HG03095 (cell line): ENCODE measurements at regions not wholly inside any gene's neighbourhood (a gene's known extent, or its start where the extent isn't known, plus 50 kb on each side); places are given as distances from the start of the nearest gene placed in this dataset.
"Not testable (repeated sequence)": the region's sequence is repeated elsewhere in the genome, so short reads cannot be mapped to it uniquely, and the experiment has no call there.

Experiments
- ATAC-seq: cut with Tn5 transposase; IDR thresholded peaks from one replicate; pipeline ENCODE4 v1.9.1; 2021; ENCODE audit warnings: moderate library complexity; ENCODE audit not compliant: unreplicated experiment

GRCh38 chr21:35297665-35298064 is 248.6 kb upstream of the RUNX1 start:
- no peak for ATAC-seq

GRCh38 chr21:35294231-35294898 is 245.3 kb upstream of the RUNX1 start:
- no peak for ATAC-seq

- no peak for ATAC-seq
Measured at GRCh38 chr21:35291973-35292627, 243.0 kb upstream of the RUNX1 start.

- ATAC-seq: no peak
Measured at GRCh38 chr21:35291034-35291433, 241.9 kb upstream of the RUNX1 start.

GRCh38 chr21:35288238-35288637 is 239.1 kb upstream of the RUNX1 start:
- ATAC-seq: no peak

GRCh38 chr21:35284199-35284598 is 235.1 kb upstream of the RUNX1 start:
- no peak for ATAC-seq

GRCh38 chr21:35282944-35283343 is 233.8 kb upstream of the RUNX1 start:
- ATAC-seq: no peak

- no peak for ATAC-seq
Measured at GRCh38 chr21:35281956-35282355, 232.9 kb upstream of the RUNX1 start.

- no peak for ATAC-seq
Measured at GRCh38 chr21:35280231-35280630, 231.1 kb upstream of the RUNX1 start.

GRCh38 chr21:35275776-35276175 is 226.7 kb upstream of the RUNX1 start:
- no peak for ATAC-seq

- ATAC-seq: no peak
Measured at GRCh38 chr21:35274923-35275322, 225.8 kb upstream of the RUNX1 start.

GRCh38 chr21:35274090-35274489 is 225.0 kb upstream of the RUNX1 start:
- no peak for ATAC-seq

GRCh38 chr21:35273333-35273732 is 224.2 kb upstream of the RUNX1 start:
- no peak for ATAC-seq

- not testable (repeated sequence) for ATAC-seq
Measured at GRCh38 chr21:35271344-35272118, 222.4 kb upstream of the RUNX1 start.

GRCh38 chr21:35268817-35269216 is 219.7 kb upstream of the RUNX1 start:
- no peak for ATAC-seq

GRCh38 chr21:35268261-35268660 is 219.2 kb upstream of the RUNX1 start:
- no peak for ATAC-seq

- no peak for ATAC-seq
Measured at GRCh38 chr21:35266546-35266945, 217.4 kb upstream of the RUNX1 start.

- no peak for ATAC-seq
Measured at GRCh38 chr21:35265170-35265877, 216.2 kb upstream of the RUNX1 start.

GRCh38 chr21:35259457-35259856 is 210.4 kb upstream of the RUNX1 start:
- ATAC-seq: no peak

- no peak for ATAC-seq
Measured at GRCh38 chr21:35258521-35258920, 209.4 kb upstream of the RUNX1 start.

- no peak for ATAC-seq
Measured at GRCh38 chr21:35257413-35257812, 208.3 kb upstream of the RUNX1 start.
